Panc1 (cell line): ENCODE measurements at regions not wholly inside any gene's neighbourhood (a gene's known extent, or its start where the extent isn't known, plus 50 kb on each side); places are given as distances from the start of the nearest gene placed in this dataset.

ENCODE experiments used
- ATAC-seq: fragments of 200-7000 bp; cut with Tn5 transposase; 2 replicates; pipeline ENCODE4 v1.9.1; 2020; ENCODE audit warnings: mild to moderate bottlenecking, moderate library complexity
- BruUV-seq: library from RNA; stranded (reverse); fragments of 400-500 nt; replicated peaks from 2 replicates; lab custom pipeline; 2021; lab: Mats Ljungman, UMichigan
- CTCF ChIA-PET: fragments of 300-600 bp; sonication (Branson Sonifier 250); formaldehyde crosslinking; loops from one replicate; lab custom pipeline; 2022; ENCODE audit warnings: antibody characterized with exemption; lab: Charles Lee
- POLR2A ChIA-PET: fragments of 300-600 bp; sonication (Branson Sonifier 250); formaldehyde crosslinking; loops from one replicate; lab custom pipeline; 2022; ENCODE audit warnings: antibody characterized with exemption; lab: Charles Lee
- DNase-seq: peaks from one replicate; pipeline ENCODE4 v3.0.0-alpha.2; 2010; ENCODE audit warnings: low read depth, low spot score
- H3K27ac ChIP-seq: 2 replicates; pipeline ENCODE4 v1.5.1; 2011; ENCODE audit warnings: mild to moderate bottlenecking, low read length, inconsistent platforms
- H3K27me3 ChIP-seq: fragments of 200-500 bp; sonication (Bioruptor generic); 2 replicates; pipeline ENCODE4 v1.6.0; 2014; ENCODE audit warnings: low read length, inconsistent platforms; ENCODE audit not compliant: control insufficient read depth, insufficient read depth
- H3K36me3 ChIP-seq: fragments of 200-500 bp; sonication (Bioruptor generic); 2 replicates; pipeline ENCODE4 v1.5.1; 2014; ENCODE audit warnings: inconsistent platforms, mild to moderate bottlenecking, low read length, moderate library complexity; ENCODE audit not compliant: control insufficient read depth, insufficient read depth
- H3K4me1 ChIP-seq: 2 replicates; pipeline ENCODE4 v1.5.1; 2011; ENCODE audit warnings: inconsistent platforms, mild to moderate bottlenecking, low read length, moderate library complexity; ENCODE audit not compliant: control insufficient read depth, insufficient read depth
- H3K4me3 ChIP-seq, 2 experiments: 2 replicates each; pipeline ENCODE4 v1.5.1; 2011 to 2012; ENCODE audit warnings: low read depth in 2 of 2, low read length in 2 of 2, mild to moderate bottlenecking in 2 of 2, inconsistent platforms in 1 of 2, moderate library complexity in 1 of 2
- H3K9me3 ChIP-seq: fragments of 200-500 bp; sonication (Bioruptor generic); 2 replicates; pipeline ENCODE4 v1.5.1; 2014; ENCODE audit warnings: low read depth, mild to moderate bottlenecking, inconsistent platforms, low read length, moderate library complexity; ENCODE audit not compliant: control insufficient read depth, insufficient read depth
- CTCF ChIP-seq: fragments of 450-650 bp; IDR thresholded peaks from 2 replicates; pipeline ENCODE4 v1.5.1; 2017; ENCODE audit warnings: mild to moderate bottlenecking
- POLR2AphosphoS5 ChIP-seq: IDR thresholded peaks from 2 replicates; pipeline ENCODE4 v1.6.1; 2012; ENCODE audit warnings: mild to moderate bottlenecking, low read depth, low read length, moderate library complexity
- REST ChIP-seq, 2 experiments: IDR thresholded peaks; 2 replicates each; pipeline ENCODE4 v1.6.1; 2011 to 2012; ENCODE audit warnings: low read depth in 2 of 2, control low read depth in 1 of 2, low read length in 1 of 2, mild to moderate bottlenecking in 1 of 2, moderate library complexity in 1 of 2; ENCODE audit not compliant: insufficient read depth in 1 of 2
- SIN3A ChIP-seq: IDR thresholded peaks from 2 replicates; pipeline ENCODE4 v1.6.1; 2012; ENCODE audit warnings: low read depth, mild to moderate bottlenecking, low read length, moderate library complexity, borderline replicate concordance; ENCODE audit not compliant: insufficient read depth
- TCF7L2 ChIP-seq: IDR thresholded peaks from 2 replicates; pipeline ENCODE4 v1.6.1; 2011; ENCODE audit warnings: mild to moderate bottlenecking, low read depth, low read length, inconsistent platforms
- in situ Hi-C: cut with HindIII; loops from 2 replicates; pipeline ENCODE4 v1.10.0; 2016; ENCODE audit warnings: low sequenced_read_pairs, low pct_unique_long_range_greater_than_20kb
- intact Hi-C: fragments of 100-400 bp; cut with micrococcal nuclease; formaldehyde crosslinking; loops from one replicate; pipeline ENCODE4 v1.10.0; 2022; ENCODE audit not compliant: unreplicated experiment

- intact Hi-C loops: no loop called here
- TF ChIP-seq SIN3A: no peak
- TF ChIP-seq POLR2AphosphoS5: no peak
- TF ChIP-seq TCF7L2: no peak
- TF ChIP-seq REST (IDR thresholded peaks at IDR 0.05; ENCODE audit: insufficient read depth in 1 of 2, low read depth in 2 of 2, low read length in 1 of 2): no peak
- no peak for TF ChIP-seq CTCF
- no peaks in the 10 kb centered on the region for H3K4me1 ChIP-seq
- no peaks in the 10 kb centered on the region for H3K36me3 ChIP-seq
- peaks cover 3% of the 10 kb centered on the region; the same call in 1 of the 2 replicates for H3K27me3 ChIP-seq
- H3K27ac ChIP-seq: no peak overlapping the region
- ATAC-seq: no peak
- no peaks in the 10 kb centered on the region for H3K9me3 ChIP-seq
- BruUV-seq: no TSS peak
- in situ Hi-C loops: no loop called here
- no peak for DNase-seq
- H3K4me3 ChIP-seq: no peak overlapping the region
- ChIA-PET POLR2A (no interaction called here), CTCF (no interaction called here)
Observed at GRCh38 chr6:150765067-150765764, 100.3 kb upstream of the MTHFD1L start.

- Histone ChIP-seq H3K4me1 (no peaks in the 10 kb centered on the region), H3K4me3 (no peak overlapping the region), H3K9me3 (no peaks in the 10 kb centered on the region), H3K36me3 (no peaks in the 10 kb centered on the region), H3K27ac (no peak overlapping the region), H3K27me3 (peaks cover 3% of the 10 kb centered on the region; the same call in 1 of the 2 replicates)
- in situ Hi-C loops (no loop called here), intact Hi-C loops (no loop called here)
- TF ChIP-seq TCF7L2 (no peak), REST (IDR thresholded peaks at IDR 0.05; ENCODE audit: insufficient read depth in 1 of 2, low read depth in 2 of 2, low read length in 1 of 2) (no peak), POLR2AphosphoS5 (no peak), SIN3A (no peak), CTCF (no peak)
- DNase-seq: no peak
- BruUV-seq: no TSS peak
- POLR2A ChIA-PET: no interaction called here
- no peak for ATAC-seq
- CTCF ChIA-PET: no interaction called here
Observed at GRCh38 chr6:150766201-150766997, 99.1 kb upstream of the MTHFD1L start.
